GM21786 (cell line): ENCODE measurements at regions not wholly inside any gene's neighbourhood (a gene's known extent, or its start where the extent isn't known, plus 50 kb on each side); places are given as distances from the start of the nearest gene placed in this dataset.
A peak's percentile ranks its signal among the peaks of the same experiment; 100 is the strongest.
"Not testable (repeated sequence)": the region's sequence is repeated elsewhere in the genome, so short reads cannot be mapped to it uniquely, and the experiment has no call there.

Experiments used
- ATAC-seq: cut with Tn5 transposase; IDR thresholded peaks from one replicate; pipeline ENCODE4 v1.9.1; 2021; ENCODE audit not compliant: unreplicated experiment

- not testable (repeated sequence) for ATAC-seq
Measured at GRCh38 chr10:47711428-47711827, 52.0 kb downstream of the SYT15B start.

DNA sequence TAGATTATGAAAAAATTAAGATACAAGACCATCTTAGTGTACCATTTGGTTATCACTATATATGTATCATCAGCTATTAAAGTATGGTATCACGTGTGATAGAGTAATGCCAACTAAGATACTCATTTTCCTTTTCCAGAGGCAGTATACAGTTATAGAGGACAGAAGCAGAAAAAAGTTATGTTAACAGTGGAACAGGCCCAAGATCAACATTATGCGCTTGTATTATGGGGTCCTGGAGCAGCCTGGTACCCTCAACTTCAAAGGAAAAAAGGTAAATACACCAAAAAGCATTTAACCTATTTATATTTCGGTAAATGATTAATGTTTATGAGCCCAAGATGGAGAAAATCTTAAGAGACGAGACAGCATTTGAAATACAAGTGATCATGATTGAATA lies 52.9 kb downstream of the SYT15B start:
- ATAC-seq, result not testable (repeated sequence)

- ATAC-seq, result peak; percentile 91
Measured at GRCh38 chr10:47705698-47706414, 57.5 kb downstream of the SYT15B start.

- not testable (repeated sequence) for ATAC-seq
Measured at GRCh38 chr10:47701285-47701684, 62.1 kb downstream of the SYT15B start.

GRCh38 chr10:47699854-47700253 lies 63.5 kb downstream of the SYT15B start:
- ATAC-seq, result not testable (repeated sequence)

GRCh38 chr10:47696170-47696569 lies 67.2 kb downstream of the SYT15B start:
- ATAC-seq, result not testable (repeated sequence)

DNA sequence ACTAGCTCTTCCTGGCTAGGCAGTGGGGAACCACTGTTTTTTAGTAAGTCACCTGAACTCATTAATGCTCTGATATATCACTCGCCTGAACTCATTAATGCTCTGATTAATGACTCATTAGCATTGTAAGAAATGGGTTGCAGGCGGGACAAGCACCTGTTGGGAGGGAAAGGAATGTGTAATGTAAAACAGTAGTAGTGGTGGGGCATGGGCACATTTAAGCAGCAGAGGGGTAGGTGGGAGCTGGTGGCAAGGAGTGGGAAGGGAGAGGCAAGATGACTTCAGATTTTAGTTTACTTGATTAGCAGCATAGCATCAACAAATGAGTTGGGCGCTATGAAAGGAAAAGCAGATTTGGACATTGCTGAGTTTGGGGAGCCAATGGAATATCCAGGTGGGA lies 68.2 kb downstream of the SYT15B start:
- not testable (repeated sequence) for ATAC-seq

GRCh38 chr10:47690304-47690703 lies 73.1 kb downstream of the SYT15B start:
- ATAC-seq, result not testable (repeated sequence)

DNA sequence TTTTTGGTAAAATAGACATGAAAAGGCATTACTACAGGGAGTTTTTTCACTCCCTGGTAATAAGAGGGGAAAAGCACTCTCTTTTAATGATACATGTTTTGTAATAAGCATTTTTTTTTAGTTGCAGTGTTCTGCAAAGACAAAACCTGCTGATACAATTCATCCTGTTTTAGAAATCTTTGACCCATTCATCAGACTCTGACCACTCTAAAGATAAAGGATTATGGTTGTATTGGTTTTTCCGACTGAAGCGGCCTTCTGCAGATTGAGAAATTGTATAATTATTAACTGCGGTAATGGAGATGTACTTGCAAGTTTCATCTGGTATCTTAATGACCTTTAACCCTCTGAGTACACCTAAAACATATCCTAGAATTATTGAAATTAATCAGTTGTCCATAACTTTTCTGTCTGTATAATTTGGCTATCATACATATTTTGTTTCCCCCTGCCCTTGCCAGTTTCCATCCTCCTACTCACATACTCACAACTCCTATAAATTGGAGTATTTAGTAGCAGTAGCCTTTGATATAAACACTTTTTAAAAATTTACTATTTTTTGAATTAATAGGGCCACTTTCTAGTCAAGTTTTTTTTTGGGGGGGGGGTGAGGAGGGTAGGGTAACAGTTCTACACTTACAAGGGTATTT lies 79.4 kb downstream of the SYT15B start:
- ATAC-seq, result not testable (repeated sequence)

DNA sequence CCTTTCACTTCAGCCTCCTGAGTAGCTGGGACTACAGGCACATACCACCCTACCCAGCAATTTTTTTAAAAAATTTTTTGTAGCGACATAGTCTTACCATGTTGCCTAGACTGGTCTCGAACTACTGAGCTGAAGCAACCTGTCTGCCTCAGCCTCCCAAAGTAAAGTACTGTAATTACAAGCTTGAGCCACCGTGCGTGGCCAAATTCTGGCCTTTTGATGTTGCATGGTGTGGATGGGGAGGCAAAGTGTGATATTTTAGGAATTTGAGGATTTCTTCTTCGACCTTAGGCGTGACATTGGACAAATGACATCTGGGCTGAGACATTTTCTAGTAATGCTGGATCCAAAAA lies 81.8 kb downstream of the SYT15B start:
- not testable (repeated sequence) for ATAC-seq

- ATAC-seq, result not testable (repeated sequence)
Measured at GRCh38 chr10:47680848-47681637, 82.3 kb downstream of the SYT15B start.

- not testable (repeated sequence) for ATAC-seq
Measured at GRCh38 chr10:47676102-47676501, 87.3 kb downstream of the SYT15B start.

DNA sequence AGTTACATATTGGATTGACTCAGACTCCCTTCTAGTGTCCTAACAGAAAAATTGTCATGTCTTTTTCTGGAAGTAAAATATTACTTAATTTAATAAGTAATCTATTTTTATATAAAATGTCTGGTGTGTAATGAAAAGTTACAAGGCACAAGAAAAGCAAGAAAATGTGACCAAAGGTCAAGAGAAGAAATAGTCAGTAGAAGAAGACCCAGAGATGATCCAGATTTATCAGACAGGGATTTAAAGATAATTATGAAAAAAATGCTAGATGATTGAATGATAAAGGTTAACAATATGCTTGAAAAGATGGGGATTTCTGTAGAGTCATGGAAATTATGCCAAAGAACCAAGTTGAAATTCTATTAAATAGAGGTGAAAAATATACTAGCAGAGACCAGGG lies 87.8 kb downstream of the SYT15B start:
- ATAC-seq, result not testable (repeated sequence)

- ATAC-seq, result not testable (repeated sequence)
Measured at GRCh38 chr10:47673128-47673527, 90.3 kb downstream of the SYT15B start.

GRCh38 chr10:47670857-47671256 lies 92.5 kb downstream of the SYT15B start:
- not testable (repeated sequence) for ATAC-seq

DNA sequence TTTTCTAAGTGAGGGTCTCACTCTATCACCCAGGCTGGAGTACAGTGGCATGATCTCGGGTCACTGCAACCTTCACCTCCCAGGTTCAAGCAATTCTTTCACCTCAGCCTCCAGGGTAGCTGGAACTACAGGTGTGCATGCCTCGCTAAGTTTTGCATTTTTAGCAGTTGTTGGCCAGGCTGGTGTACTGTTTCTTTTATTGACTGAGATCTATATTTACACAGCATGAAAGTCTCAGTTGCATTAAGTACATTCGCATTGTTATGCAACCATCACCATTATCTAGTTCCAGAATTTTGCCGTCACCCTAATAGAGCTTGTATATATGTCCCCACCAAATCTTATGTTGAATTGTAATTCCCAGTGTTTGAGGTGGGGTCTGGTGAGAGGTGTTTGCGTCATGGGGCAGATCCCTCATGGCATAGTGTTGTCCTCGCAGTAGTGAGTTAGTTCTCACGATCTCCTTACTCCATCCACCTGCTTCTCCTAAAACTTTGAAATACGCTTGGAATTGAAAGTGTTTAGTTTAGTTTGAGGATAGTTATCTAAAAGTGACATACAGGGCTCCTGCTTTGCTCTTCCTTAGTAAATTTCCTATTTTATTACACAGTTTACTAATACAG lies 101.3 kb downstream of the SYT15B start:
- not testable (repeated sequence) for ATAC-seq

DNA sequence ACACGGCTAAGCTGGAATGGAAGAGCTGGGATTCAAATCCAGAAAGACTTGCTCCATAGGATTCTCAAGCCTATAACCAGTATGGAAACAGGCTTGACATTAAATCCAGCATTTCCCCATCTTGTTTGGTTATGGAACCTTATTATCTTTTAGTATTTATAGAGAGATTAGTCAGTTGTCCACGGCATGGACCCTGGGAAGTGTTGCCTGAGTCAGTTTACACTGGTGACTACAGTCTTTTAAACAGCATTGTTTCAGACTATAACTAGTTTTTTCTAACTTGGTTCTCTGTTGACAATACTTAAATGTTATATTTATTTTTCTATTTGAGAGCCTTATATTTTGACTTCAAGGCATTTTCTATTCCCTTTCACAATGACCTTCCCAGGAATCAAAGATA lies 106.7 kb downstream of the SYT15B start:
- ATAC-seq, result not testable (repeated sequence)

- not testable (repeated sequence) for ATAC-seq
Measured at GRCh38 chr10:47654161-47654560, 109.2 kb downstream of the SYT15B start.

DNA sequence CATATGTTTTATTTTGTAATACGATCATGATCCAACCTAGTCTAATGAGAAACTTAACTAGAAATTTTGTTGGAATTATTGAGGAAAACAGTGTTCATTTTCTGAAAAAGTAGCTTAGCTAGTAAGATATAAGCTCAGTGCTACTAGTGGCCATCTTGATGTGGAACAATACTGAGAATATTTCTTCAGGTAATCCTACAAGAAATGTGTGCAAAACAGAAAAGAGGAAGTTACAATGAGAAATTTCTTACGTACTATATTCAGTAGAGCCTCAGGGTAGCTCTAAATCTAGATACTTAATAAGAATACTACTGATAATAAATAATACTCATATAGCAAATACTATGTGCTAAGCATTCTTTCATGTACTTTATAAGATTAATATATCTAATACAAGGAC lies 114.8 kb downstream of the SYT15B start:
- ATAC-seq, result not testable (repeated sequence)

DNA sequence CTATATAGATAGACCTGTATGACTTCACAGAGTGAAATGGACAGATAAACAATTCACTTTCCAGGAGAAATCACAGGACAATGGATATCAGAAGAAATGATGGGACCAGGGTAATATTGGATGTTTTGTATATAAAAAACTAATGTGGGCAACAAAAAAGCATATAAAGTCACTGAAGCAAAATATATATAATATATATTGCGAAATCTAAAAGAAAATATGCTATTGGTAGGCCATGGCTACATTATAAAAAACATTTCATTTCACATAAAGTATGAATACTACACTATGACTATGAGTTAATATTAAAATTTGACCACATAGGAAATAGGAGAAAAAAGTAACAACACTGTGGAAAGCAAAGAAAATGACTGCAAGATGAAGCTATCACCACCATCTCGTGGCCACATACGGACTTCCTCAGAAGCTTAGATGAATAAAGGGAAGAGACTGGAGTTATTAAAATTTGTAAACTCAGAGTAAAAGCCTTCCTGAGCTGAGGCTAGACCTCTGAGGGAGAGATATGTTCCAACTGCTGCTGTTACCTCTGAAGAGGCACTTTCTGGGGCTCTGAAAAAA lies 115.8 kb downstream of the SYT15B start:
- ATAC-seq, result not testable (repeated sequence)
